ENCODE measurements at regions not wholly inside any gene's neighbourhood (a gene's known extent, or its start where the extent isn't known, plus 50 kb on each side); places are given as distances from the start of the nearest gene placed in this dataset.

DNA sequence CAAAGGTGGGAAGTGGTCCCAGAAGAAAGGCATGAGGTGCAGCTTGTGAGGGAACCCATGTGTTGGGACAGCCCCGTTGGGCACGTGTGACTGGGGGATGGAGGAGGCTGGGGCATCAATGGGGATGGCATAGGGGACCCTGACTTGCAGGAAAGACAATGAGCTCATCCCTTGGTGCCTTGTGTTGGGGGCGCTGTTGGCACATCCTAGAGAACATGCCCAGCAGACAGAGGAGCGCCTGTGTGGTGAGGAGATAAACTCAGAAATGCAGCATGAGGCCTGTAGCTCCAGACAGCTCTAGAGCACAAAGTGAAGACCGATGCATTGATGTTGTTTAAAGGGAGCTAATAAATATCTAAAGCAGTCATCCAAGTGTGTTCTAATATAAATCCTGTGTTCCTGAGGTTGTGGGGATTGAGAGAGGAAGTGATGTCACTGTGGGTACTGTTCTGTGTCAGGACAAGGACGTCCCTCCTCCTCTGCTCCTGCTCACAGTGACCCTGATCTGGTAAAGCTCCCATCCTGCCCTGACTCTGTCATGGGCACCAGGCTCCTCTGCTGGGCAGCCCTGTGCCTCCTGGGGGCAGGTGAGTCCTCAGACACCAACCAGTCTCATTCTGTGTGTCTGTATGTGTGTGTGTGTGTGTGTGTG lies 126.1 kb upstream of the PRSS58 start:
- TF ChIP-seq, protein P1, sequence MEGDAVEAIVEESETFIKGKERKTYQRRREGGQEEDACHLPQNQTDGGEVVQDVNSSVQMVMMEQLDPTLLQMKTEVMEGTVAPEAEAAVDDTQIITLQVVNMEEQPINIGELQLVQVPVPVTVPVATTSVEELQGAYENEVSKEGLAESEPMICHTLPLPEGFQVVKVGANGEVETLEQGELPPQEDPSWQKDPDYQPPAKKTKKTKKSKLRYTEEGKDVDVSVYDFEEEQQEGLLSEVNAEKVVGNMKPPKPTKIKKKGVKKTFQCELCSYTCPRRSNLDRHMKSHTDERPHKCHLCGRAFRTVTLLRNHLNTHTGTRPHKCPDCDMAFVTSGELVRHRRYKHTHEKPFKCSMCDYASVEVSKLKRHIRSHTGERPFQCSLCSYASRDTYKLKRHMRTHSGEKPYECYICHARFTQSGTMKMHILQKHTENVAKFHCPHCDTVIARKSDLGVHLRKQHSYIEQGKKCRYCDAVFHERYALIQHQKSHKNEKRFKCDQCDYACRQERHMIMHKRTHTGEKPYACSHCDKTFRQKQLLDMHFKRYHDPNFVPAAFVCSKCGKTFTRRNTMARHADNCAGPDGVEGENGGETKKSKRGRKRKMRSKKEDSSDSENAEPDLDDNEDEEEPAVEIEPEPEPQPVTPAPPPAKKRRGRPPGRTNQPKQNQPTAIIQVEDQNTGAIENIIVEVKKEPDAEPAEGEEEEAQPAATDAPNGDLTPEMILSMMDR (IDR thresholded peaks at IDR 0.05), result no peak
- TF ChIP-seq POLR2A (IDR thresholded peaks at IDR 0.05), result no peak
